IMR-90 (cell line): ENCODE measurements at regions not wholly inside any gene's neighbourhood (a gene's known extent, or its start where the extent isn't known, plus 50 kb on each side); places are given as distances from the start of the nearest gene placed in this dataset.

Source experiments
- CTCF ChIP-seq: conservative IDR thresholded peaks from 2 replicates; pipeline ENCODE4 v1.5.1; 2012; ENCODE audit warnings: mild to moderate bottlenecking, low read depth, low read length, improper control_type of control experiment
- ELK1 ChIP-seq: fragments of 150-350 bp; IDR thresholded peaks from 2 replicates; pipeline ENCODE4 v1.6.1; 2016; ENCODE audit warnings: low read depth, mild to moderate bottlenecking, low read length, moderate library complexity, borderline replicate concordance
- MAZ ChIP-seq: IDR thresholded peaks from 2 replicates; pipeline ENCODE4 v1.6.1; 2012; ENCODE audit warnings: low read depth, mild to moderate bottlenecking, low read length, improper control_type of control experiment, moderate library complexity, borderline replicate concordance
- RCOR1 ChIP-seq: IDR thresholded peaks from 2 replicates; pipeline ENCODE4 v1.6.1; 2012; ENCODE audit warnings: mild to moderate bottlenecking, low read length, improper control_type of control experiment; ENCODE audit not compliant: insufficient replicate concordance
- RFX5 ChIP-seq: IDR thresholded peaks from 2 replicates; pipeline ENCODE4 v1.8.0; 2012; ENCODE audit warnings: low read depth, mild to moderate bottlenecking, low read length, moderate library complexity

- TF ChIP-seq CTCF (no peak), ELK1 (no peak), RFX5 (no peak), MAZ (no peak), RCOR1 (no peak)
Observed at GRCh38 chr2:8132351-8132831, 549.5 kb upstream of the ID2 start.
